Epithelial cell of prostate (primary cell): ENCODE measurements at regions not wholly inside any gene's neighbourhood (a gene's known extent, or its start where the extent isn't known, plus 50 kb on each side); places are given as distances from the start of the nearest gene placed in this dataset.

ENCODE experiments used
- DNase-seq: peaks from one replicate; pipeline ENCODE4 v3.0.0-alpha.2; 2011; ENCODE audit warnings: low read depth, low spot score
- H3K27ac ChIP-seq: fragments of 450-650 bp; 2 replicates; pipeline ENCODE4 v1.5.1; 2017; ENCODE audit warnings: mild to moderate bottlenecking

DNA sequence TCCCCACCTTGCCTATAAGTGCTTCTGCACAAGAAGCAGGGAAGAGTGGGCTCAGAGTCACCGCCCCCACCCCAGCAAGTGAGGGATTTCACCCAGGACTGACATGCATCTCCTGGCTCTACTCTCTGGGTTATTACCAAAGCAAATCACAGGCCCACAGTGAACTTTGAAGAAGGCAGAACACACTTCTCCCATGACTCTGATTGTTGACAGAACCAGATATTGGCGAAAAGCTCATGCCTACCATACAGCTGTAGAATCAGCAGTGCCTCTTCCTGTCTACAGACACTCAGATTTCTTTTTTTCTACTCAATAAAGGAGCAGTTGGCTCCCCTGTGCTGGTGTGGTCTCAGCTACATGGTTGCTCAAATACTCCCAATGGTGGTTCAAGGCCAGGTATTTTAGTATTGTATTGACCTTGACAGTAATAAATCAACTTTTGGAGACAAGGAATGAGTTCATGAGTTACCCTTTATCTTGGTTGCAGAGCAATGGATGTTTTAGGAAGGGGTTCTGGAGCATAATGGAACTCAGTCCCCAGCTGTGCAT, 512.9 kb upstream of the ID2 start:
- H3K27ac ChIP-seq, result no peak overlapping the region
- no peak for DNase-seq

DNA sequence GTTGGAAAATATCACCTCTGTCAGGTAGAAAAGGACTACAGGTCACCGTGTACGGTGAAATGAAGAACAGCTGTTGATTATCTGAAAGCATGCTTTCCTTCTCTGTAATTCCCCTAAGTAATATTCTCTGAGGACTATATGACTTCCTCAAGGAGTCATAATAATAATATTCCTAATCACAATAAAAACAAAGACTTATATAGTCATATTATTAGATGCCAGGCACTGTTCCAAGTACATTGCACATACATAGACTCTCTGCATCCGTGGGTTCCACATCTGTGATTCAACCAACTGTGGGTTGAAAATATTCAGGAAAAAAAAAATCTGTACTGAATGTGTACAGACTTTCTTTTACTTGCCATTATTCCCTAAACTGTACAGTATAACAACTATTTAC, 512.4 kb upstream of the ID2 start:
- no peak overlapping the region for H3K27ac ChIP-seq
- DNase-seq, result no peak

DNA sequence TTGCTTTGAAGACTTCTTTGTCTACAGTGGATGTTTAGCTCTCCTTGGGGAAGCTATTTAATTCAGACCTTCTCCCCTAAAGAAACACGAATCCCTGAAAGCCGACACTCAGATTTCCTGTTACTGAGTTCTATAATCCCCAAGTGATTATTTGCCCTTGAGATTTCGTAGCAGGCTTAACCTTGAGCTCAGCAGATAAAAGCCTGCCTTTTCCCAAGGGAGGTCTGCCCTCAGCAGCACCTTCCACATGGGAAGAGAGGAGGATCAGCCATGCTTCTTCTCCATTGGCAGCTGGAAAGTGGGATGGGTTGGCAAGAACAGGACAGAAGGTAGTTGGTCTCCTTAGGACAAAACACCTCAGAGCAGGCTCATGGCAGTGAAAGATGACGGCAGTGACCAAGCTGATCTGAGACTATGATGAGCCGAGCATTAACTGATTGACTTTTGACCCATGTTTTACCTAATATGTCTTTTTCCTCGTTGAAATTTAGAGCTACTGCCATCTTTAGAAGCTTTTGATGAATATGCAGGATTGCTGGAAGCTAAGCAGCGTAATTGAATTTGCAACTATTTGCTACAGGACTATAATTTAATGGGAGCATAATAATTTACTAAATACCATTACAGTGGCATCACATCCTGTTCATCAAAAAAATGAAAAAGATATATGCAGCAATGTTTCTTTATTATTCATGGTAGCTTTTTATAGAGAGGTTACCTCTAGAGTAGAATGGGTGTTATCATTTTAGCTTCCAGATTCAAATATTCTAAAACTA, 511.1 kb upstream of the ID2 start:
- no peak overlapping the region for H3K27ac ChIP-seq
- no peak for DNase-seq

DNA sequence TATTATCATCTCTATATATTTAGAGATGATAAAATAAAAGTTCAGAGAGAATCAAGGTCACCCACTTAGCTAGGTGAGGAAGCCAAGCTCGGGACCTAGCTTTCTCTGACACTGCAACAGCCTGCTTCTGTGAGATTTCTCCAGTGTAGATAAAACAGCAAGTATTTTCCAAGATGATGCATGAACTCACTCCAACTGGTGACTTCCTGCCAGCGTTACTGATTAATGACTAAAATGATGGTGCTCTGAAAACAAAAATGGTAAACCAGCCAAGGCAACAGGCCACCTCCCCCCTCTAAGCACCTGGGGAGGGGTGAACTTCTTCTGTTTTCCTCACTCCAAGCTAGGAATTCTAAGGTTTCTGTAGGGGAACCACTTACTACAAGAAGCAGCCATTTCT, 510.2 kb upstream of the ID2 start:
- DNase-seq, result no peak

DNA sequence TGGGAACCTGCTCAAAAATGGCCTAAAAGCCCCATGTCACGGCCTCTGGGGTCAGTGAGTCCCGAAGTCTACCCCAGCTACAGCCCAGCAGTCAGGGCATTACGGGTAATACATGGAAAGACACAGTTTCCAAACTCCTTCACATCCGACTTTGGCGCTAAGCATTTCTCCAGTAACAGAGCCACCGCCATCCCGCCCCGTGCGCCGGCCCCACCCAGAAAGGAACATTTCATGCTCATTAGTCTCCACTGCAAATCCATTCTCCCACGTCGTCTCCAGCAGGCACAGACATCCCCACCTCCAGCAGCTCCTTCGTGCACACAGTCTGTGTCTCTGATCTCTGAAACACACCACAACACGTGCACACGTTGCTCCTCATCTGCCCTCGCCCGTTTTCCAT, 509.2 kb upstream of the ID2 start:
- no peak for DNase-seq
- no peak overlapping the region for H3K27ac ChIP-seq

More for the DNA sequence above, 510.2 kb upstream of the ID2 start:
- H3K27ac ChIP-seq, result no peak overlapping the region

DNA sequence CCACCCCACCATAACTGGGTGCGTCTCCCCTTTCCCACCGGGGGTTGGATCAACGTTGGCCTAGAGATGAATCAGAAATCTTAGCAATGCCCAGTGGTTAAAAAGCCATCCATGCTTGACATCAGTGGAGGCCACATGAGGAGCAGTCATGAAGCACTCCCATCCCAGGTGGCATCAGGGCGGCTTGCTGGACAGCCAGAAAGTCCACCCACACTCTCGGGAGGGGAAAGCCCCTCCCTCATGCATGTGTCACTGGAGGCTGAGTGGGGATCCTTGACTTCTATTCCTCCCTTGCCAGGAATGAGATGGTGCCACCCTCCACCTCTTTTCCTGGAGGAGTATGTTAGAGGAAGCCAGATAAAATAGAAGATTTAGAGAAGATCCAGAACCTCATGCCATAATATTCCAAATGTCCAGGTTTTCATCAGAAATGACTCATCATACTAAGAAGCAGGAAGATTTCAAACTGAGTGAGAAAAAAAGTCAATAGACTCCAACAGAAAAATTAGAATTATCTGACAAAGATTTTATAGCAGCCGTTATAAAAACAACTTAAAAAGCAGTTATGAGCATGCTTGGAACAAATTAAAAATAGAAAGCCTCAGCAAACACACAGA, 507.1 kb upstream of the ID2 start:
- no peak overlapping the region for H3K27ac ChIP-seq
- no peak for DNase-seq

DNA sequence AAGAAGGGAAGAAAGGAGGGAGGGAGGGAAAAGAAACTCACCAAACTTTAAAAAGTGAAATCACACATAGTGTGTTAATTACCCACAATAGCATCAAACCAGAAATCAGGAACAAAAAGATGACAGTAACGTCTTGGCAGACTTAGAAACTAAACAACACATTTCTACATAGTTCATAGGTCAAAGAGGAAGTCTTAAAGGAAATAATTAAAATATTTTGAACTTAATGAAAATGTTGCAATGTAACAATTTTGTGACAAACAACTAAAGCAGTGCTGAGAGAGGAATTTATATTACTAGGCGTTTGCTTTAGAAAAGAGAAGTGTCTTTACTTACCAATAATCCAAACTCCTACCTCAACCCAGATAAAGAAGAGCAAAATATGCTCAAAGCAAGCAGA, 505.0 kb upstream of the ID2 start:
- DNase-seq, result no peak
- H3K27ac ChIP-seq, result no peak overlapping the region

DNA sequence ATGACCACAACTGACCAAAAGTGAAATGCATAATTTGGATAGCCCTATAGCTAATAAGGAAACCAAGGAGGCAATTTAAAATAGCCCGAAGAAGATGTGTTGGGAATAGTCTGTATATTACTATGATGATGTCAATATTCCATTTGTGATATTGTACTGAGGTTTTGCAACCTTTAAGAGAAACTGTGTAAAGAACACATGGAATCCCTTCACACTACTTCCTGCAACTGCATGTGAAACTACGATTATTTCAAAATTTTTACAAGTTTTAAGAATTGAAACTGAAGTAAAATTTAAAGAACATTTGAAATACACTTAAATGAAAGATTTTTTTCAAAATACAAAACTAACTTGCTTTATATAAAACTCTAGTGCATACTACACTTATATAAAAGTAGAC, 504.3 kb upstream of the ID2 start:
- no peak for DNase-seq
- no peak overlapping the region for H3K27ac ChIP-seq

DNA sequence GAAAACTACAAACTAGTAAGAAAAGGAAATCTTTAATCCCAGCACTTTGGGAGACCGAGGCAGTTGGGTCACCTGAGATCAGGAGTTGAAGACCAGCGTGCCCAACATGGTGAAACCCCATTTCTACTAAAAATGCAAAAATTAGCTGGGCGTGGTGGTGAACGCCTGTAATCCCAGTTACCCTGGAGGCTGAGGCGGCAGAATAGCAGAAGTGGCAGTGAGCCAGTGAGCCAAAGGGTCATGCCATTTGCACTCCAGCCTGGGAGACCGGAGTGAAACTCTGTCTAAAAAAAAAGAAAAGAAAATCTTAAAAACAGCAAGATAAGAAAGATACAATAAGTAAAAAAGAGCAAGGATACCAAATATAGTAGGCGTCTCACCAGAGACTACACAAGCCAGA, 502.9 kb upstream of the ID2 start:
- no peak for DNase-seq

DNA sequence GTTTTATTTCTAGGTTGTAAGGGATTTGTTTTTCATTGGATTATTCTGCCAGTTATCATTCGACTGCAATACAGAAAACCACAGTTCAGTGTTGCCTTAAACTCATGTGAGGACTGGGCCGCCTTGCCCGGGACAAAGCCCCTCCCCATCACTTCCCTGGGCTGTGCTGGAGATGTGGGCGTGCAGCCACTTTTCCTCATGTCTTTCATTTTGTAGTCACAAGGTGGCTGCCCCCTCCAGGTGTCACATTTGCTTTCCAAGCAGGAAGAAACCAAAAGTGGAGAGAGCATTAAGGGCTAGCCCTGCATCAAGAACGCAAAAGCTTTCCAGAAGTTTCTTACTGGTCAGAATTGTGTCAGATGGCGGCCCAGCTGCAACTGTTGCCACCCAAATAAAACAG, 492.5 kb upstream of the ID2 start:
- DNase-seq, result no peak
- no peak overlapping the region for H3K27ac ChIP-seq

More for the DNA sequence above, 502.9 kb upstream of the ID2 start:
- no peak overlapping the region for H3K27ac ChIP-seq

DNA sequence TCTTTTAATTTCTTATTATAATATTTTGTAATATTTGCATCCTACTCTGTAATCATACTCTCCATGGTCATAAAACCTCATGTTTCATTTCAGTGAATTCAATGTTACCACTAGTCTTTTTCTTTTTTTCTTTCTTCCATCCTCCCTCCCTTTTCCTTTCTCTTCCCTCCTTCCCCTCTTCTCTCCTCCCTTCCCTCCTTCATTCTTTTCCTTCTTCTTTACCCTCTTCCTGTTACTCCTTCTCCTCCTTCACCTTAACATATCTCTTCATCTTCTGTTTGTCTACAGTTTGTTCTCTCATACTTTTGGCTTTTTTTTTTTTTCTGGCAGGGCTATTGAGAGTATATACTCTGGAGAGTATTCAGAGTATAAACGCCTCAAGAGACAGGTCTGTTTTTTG, 491.6 kb upstream of the ID2 start:
- no peak overlapping the region for H3K27ac ChIP-seq
- no peak for DNase-seq

DNA sequence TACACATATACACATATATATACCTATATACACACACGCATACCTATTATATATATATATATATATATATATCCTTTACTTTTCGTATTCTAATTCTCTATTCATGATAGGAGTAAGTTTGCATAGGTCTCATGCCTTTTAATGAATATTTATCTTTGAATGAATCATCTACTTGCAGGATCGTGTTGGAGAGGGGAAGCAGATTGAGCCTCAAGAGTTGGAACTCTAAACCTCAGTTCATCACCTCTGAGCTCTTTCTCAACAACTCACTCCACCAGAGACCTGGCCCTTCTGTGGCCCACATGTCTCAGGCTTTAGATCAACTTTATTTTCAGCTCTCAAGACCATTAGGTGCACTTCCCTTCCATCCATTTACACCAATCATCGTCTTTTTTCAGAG, 490.4 kb upstream of the ID2 start:
- DNase-seq, result no peak
- H3K27ac ChIP-seq, result no peak overlapping the region

DNA sequence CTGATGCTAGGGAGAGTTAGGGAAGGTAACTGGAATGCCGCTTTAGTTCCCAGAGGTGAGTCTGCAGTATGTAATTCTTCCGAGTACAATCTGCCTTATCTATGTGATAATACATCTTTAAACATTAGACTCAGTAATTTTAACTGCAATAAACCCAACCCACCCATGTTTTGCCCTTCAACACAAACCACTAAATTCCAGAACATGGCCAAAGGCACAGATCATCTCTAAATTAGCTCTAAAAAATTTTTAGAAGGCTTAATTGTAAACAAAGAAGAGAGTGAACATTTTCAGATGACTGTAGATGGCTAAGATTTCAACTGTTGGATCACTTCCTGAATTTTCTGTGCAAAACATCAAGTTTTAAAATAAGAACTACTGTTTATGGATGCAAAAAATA, 488.7 kb upstream of the ID2 start:
- no peak overlapping the region for H3K27ac ChIP-seq
- no peak for DNase-seq

DNA sequence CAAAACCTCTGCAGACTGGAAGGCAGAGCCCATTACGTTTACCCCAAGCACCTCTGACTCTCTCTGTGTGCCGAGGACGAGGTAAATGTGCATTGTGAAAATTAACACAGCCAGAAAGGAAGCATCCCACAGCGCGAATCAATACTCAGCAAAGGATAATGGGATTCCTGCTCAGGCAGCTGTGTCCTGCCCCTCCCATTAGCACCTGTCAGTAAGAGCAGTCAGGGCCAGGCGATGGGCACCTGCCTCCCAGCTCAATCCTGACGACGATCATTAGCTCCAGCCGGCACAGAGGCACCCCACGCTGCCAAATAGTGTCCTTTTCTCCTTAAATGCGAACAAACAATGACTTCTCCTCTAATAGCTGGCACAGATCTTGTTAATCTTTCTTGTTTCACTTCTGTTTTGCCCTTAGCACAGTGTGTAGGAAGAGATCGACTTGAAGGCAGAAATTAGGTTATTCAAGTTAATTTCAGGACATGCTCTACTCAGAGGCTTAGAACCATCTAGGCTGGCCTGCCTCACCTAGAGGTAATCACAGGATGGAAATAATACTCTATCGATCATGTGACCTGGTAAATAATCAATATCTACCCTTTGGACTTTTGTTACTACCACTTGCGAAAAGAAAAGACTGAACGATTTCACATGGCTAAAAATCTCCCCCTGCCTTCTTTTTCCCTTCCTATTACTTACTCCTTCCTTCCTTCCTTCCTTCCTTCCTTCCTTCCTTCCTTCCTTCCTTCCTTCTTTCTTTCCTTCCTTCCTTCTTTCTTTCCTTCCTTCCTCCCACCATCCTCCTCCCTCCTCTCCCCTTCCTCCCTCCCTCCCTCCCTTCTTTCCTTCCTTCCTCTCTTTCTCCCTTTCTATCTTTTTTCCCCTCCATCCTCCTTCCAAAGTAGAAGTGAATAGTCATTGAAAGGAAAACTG, 487.9 kb upstream of the ID2 start:
- DNase-seq, result no peak
- no peak overlapping the region for H3K27ac ChIP-seq

DNA sequence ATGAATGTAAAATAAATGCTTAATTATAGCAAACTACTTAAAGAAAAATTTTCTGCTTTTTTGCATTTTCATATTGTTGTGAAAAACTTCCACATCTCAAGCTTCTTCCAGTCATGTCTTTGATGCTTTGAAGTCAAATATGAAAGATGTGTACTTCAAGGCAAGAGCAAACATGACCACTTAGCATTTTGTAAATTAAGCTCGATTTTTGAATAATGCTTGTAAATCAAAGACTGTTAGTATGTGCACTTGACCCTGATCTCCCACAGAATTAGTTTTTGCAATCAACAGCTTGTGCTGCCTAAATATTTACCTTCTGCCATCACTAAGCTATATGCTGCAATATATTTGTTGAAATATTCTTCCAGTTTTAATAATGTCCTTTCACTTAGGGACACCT, 486.1 kb upstream of the ID2 start:
- DNase-seq, result no peak
- no peak overlapping the region for H3K27ac ChIP-seq

DNA sequence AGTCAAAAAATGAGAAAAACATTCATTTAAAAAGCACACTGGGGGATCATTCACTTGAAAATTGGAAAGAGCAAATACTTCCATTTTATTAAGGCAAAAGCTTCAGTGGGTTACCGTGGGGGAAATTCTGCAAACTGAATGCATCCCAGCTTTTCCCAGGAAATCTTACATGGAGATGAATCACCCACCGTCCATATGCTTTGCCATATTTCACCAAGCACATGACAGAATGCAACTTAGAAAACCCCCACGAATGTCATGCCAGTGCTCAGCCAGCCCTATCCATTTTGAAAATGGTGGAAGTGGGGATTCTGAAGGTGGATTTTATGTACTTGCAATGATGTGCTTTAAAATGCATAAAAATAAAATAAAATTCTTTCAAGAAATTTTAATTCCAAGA, 485.5 kb upstream of the ID2 start:
- no peak for DNase-seq
- H3K27ac ChIP-seq, result no peak overlapping the region

DNA sequence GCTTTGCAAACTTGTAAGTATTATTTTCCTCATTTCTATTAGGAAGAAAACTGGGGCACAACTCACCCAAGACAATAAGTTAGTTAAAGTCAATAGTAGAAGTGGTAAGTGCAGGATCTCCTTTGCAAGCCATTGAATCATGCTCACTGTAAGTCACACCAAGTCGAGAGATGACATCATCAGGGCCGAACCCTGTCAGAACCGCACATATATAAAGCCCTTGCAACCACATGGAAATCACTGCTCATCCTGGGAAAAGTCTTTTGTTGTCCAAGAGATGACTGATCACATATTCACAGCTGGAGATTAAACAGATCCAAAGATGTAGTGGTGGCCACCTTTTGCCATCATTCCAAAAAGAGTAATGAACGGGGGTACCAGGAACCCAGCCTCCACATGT, 484.8 kb upstream of the ID2 start:
- H3K27ac ChIP-seq, result no peak overlapping the region
- DNase-seq, result no peak

DNA sequence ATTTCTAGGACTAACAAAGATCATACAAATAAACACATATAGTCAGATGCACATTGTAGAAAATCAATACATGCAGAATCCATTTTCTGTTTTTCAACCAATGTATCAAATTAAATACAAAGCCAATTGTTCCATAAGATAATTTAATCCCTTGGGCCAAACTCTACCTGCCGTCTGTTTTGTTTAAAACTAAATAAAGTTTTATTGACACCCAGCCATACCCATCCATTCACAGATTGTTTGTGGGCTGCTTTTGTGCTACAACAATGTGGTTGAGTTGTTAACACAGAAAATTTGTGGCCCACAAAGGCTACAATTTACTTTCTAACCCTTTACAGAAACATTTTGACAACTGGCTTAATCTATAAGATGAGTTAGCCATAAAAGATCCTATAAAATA, 484.0 kb upstream of the ID2 start:
- DNase-seq, result no peak
- H3K27ac ChIP-seq, result no peak overlapping the region

DNA sequence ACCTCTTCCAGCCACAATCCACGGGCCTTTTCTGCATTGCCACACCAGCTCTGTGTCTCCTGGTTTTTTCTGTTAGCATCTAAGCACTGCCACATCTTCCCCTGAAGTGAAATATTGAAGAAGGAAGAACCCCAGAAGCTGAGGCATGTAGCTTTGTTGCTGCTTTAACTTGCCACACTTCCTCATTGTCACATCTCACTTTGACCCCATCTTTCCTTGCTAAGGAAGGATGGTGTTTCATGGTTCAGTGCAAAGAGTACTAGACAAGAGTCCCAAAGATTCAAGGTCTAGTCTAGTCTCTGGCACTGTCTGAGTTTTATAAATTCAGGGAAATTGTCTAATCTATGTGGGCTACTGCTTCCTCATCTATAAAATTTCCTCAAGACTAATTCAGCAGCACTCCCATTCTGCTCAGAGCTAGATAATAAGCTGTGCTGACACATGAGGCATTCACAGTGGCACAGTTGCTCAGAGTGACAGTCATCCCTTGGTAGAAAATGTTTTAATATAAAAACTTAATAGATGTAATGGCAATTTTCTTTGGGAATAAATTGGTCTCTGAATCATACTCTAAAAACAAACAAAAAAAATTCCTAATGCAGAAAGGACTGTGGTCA, 483.0 kb upstream of the ID2 start:
- no peak overlapping the region for H3K27ac ChIP-seq
- DNase-seq, result no peak

DNA sequence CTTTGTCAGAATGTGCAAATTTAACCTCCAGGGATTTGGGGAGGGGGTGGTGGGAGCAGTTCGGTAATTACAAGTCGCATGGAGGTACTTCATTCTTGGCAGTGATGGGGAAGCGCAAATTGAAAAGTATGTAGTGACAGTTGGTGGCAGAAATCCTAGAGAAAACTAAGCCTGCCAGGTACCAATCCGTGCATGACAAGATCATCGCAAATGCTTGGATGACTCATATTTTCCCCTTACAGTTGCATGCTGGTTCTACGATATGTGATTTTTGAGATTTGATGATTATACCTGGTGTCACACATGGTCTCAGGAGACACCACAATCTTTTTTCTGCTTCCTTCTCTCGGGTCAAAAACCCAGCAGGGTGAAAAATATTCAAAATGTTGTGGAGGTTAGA, 479.7 kb upstream of the ID2 start:
- H3K27ac ChIP-seq, result no peak overlapping the region
- DNase-seq, result no peak

DNA sequence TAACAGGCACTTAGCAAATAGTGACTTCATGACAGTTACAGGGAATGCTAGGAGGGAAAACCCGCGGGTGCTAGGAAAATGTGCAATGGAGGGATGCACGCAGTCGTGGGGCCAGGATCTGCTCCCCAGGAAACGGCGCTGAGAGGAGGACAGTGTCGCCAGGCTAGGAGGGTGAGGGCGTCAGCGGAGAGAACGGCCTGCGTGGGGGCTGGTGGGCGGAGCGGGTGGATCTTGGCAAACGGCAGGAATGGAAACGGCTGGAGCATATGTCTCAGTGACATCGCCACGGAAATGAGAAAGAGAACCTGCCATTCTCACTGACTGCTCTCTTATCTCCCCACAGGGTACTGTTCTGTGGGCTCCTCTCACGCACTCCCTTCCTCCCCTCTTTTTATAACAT, 478.5 kb upstream of the ID2 start:
- H3K27ac ChIP-seq, result no peak overlapping the region
- DNase-seq, result no peak
